Thyroid gland (tissue), 4 donors: ENCODE measurements at regions not wholly inside any gene's neighbourhood (a gene's known extent, or its start where the extent isn't known, plus 50 kb on each side); places are given as distances from the start of the nearest gene placed in this dataset.

Experiments
- POLR2A ChIP-seq, 2 donors: fragments of 450-650 bp; IDR thresholded peaks; one replicate each; pipeline ENCODE4 v1.6.1; 2017; ENCODE audit warnings: antibody characterized with exemption in 2 of 2, mild to moderate bottlenecking in 2 of 2, moderate library complexity in 1 of 2
- TF ChIP-seq, protein P1 (sequence below), 6 experiments: fragments of 200-600 bp in 3 of 6; fragments of 450-650 bp in 3 of 6; sonication (generic) in 3 of 6; IDR thresholded peaks; one replicate each; pipeline ENCODE4 v1.5.1; 2016 to 2019; ENCODE audit warnings: antibody characterized with exemption in 6 of 6, mild to moderate bottlenecking in 2 of 6, inconsistent platforms in 1 of 6, moderate library complexity in 1 of 6

GRCh38 chr4:177242651-177243286 is 66.9 kb upstream of the NEIL3 start:
- TF ChIP-seq, protein P1, sequence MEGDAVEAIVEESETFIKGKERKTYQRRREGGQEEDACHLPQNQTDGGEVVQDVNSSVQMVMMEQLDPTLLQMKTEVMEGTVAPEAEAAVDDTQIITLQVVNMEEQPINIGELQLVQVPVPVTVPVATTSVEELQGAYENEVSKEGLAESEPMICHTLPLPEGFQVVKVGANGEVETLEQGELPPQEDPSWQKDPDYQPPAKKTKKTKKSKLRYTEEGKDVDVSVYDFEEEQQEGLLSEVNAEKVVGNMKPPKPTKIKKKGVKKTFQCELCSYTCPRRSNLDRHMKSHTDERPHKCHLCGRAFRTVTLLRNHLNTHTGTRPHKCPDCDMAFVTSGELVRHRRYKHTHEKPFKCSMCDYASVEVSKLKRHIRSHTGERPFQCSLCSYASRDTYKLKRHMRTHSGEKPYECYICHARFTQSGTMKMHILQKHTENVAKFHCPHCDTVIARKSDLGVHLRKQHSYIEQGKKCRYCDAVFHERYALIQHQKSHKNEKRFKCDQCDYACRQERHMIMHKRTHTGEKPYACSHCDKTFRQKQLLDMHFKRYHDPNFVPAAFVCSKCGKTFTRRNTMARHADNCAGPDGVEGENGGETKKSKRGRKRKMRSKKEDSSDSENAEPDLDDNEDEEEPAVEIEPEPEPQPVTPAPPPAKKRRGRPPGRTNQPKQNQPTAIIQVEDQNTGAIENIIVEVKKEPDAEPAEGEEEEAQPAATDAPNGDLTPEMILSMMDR (IDR thresholded peaks at IDR 0.05) = no peak
- TF ChIP-seq POLR2A (IDR thresholded peaks at IDR 0.05) = no peak
